Karpas-422 (cell line): ENCODE measurements at regions not wholly inside any gene's neighbourhood (a gene's known extent, or its start where the extent isn't known, plus 50 kb on each side); places are given as distances from the start of the nearest gene placed in this dataset.

Source experiments
- DNase-seq: peaks from one replicate; pipeline ENCODE4 v3.0.0-alpha.2; 2015
- H2AFZ ChIP-seq: fragments of 200-600 bp; sonication (generic); 2 replicates; pipeline ENCODE4 v1.6.1; 2014; ENCODE audit warnings: antibody characterized with exemption, low read length, mixed read lengths
- H3K27ac ChIP-seq: fragments of 200-600 bp; sonication (generic); 2 replicates; pipeline ENCODE4 v1.5.1; 2014; ENCODE audit warnings: mild to moderate bottlenecking, low read length, moderate library complexity
- H3K27me3 ChIP-seq: fragments of 200-600 bp; sonication (generic); 2 replicates; pipeline ENCODE4 v1.6.1; 2014; ENCODE audit warnings: low read length, mixed read lengths
- H3K36me3 ChIP-seq: fragments of 200-600 bp; sonication (generic); 2 replicates; pipeline ENCODE4 v1.6.1; 2014; ENCODE audit warnings: low read length, mixed read lengths; ENCODE audit not compliant: insufficient read depth
- H3K4me1 ChIP-seq: fragments of 200-600 bp; sonication (generic); 2 replicates; pipeline ENCODE4 v1.6.1; 2014; ENCODE audit warnings: mild to moderate bottlenecking, low read length, mixed read lengths
- H3K4me2 ChIP-seq: fragments of 200-600 bp; sonication (generic); 2 replicates; pipeline ENCODE4 v1.6.1; 2014; ENCODE audit warnings: low read length, low read depth, mild to moderate bottlenecking; ENCODE audit not compliant: poor library complexity, severe bottlenecking
- H3K4me3 ChIP-seq: fragments of 200-600 bp; sonication (generic); 2 replicates; pipeline ENCODE4 v1.5.1; 2014; ENCODE audit warnings: mild to moderate bottlenecking, antibody characterized with exemption, low read length, mixed read lengths
- H3K79me2 ChIP-seq: fragments of 200-600 bp; sonication (generic); 2 replicates; pipeline ENCODE4 v1.6.1; 2014; ENCODE audit warnings: mild to moderate bottlenecking, low read length, mixed read lengths
- H3K9ac ChIP-seq: fragments of 200-600 bp; sonication (generic); 2 replicates; pipeline ENCODE4 v1.6.0; 2014; ENCODE audit warnings: low read length
- H3K9me2 ChIP-seq: fragments of 200-600 bp; sonication (generic), shearing (Covaris generic); replicated peaks from 2 replicates; pipeline ENCODE4 v1.6.0; 2014; ENCODE audit warnings: mild to moderate bottlenecking, low read length, moderate library complexity; ENCODE audit not compliant: insufficient read depth
- H3K9me3 ChIP-seq: fragments of 300-700, 200-600 bp; sonication (generic); 2 replicates; pipeline ENCODE4 v1.6.1; 2014; ENCODE audit warnings: low read length, mixed read lengths
- H4K20me1 ChIP-seq: fragments of 200-600 bp; sonication (generic); 2 replicates; pipeline ENCODE4 v1.6.1; 2014; ENCODE audit warnings: mild to moderate bottlenecking, antibody characterized with exemption, low read length, low read depth; ENCODE audit not compliant: insufficient read depth

DNA sequence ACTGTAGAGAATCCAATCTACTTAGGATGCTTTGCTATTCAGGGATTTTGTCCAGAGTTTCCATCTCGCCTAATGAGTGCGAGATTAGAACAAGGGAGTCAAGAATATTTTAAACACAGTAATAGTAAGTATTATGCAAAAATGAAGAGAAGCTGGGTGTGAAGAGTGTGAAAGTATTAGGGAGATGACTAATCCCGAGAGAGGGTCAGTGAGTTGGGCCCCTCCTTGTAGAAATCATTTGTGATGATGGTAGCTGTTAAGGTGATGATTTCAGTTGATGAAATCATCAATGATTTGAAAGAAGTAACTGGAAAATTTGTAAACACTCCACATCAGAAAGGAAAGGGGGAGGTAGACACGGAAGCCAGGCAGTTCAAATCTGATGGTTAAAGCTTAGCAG lies 478.9 kb upstream of the MGAT4C start:
- no peak overlapping the region for H3K4me3 ChIP-seq
- H4K20me1 ChIP-seq, result no peaks in the 10 kb centered on the region
- H3K9me3 ChIP-seq, result peaks cover 14% of the 10 kb centered on the region
- no peaks in the 10 kb centered on the region for H3K36me3 ChIP-seq
- H3K27ac ChIP-seq, result no peak overlapping the region
- no peaks in the 10 kb centered on the region for H3K27me3 ChIP-seq
- no peaks in the 10 kb centered on the region for H3K9me2 ChIP-seq
- no peaks in the 10 kb centered on the region for H3K79me2 ChIP-seq
- no peak overlapping the region for H2AFZ ChIP-seq
- no peak overlapping the region for H3K4me2 ChIP-seq
- DNase-seq, result no peak
- no peaks in the 10 kb centered on the region for H3K4me1 ChIP-seq
- H3K9ac ChIP-seq, result no peak overlapping the region

DNA sequence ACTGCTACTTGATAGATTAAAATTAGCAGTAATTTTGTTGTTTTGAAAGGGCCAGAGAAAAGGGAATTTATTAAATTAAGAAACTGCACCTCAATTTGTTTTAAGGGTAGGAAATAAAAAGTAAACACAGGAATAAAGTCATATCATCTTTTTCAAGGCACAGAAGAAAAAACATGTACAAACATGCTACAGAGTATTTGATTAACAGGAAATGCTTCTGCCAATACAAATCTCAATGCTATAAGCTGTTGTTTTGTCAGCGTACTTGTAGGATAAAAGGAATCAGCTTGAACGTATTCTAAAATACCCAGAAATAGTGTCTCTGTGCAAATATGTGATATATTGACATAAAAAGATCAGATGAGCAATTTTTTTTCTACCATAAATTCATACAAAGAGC lies 474.0 kb upstream of the MGAT4C start:
- H3K4me1 ChIP-seq, result no peaks in the 10 kb centered on the region
- no peaks in the 10 kb centered on the region for H3K79me2 ChIP-seq
- no peak overlapping the region for H3K9ac ChIP-seq
- H3K27me3 ChIP-seq, result no peaks in the 10 kb centered on the region
- H3K36me3 ChIP-seq, result no peaks in the 10 kb centered on the region
- no peaks in the 10 kb centered on the region for H4K20me1 ChIP-seq
- no peak overlapping the region for H2AFZ ChIP-seq
- H3K9me3 ChIP-seq, result peaks cover 18% of the 10 kb centered on the region
- DNase-seq, result no peak
- H3K9me2 ChIP-seq, result no peaks in the 10 kb centered on the region
- no peak overlapping the region for H3K27ac ChIP-seq
- H3K4me2 ChIP-seq, result no peak overlapping the region
- H3K4me3 ChIP-seq, result no peak overlapping the region

DNA sequence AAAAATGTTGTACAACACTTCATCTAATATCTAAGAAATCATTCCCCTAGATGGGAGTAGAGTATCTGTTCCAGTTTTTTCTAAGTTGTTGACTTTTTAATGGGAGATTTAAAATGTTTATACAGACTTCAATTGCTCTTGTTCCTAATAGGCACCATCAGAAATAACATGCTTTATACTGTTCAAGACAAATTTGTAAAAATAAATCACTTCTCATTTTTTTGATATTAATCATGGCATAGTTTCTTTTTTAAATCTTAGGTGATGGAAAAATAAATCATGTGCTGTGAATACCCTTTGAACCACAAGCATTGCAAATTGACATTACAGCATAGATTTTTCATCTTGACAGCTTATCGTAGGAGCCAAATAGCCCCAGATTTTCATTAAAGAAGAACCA lies 473.5 kb upstream of the MGAT4C start:
- Histone ChIP-seq H3K9me2 (no peaks in the 10 kb centered on the region), H3K36me3 (no peaks in the 10 kb centered on the region), H2AFZ (no peak overlapping the region), H3K4me3 (no peak overlapping the region), H4K20me1 (no peaks in the 10 kb centered on the region), H3K79me2 (no peaks in the 10 kb centered on the region), H3K4me1 (no peaks in the 10 kb centered on the region), H3K4me2 (no peak overlapping the region), H3K27me3 (no peaks in the 10 kb centered on the region), H3K9ac (no peak overlapping the region), H3K27ac (no peak overlapping the region), H3K9me3 (peaks cover 18% of the 10 kb centered on the region)
- no peak for DNase-seq

DNA sequence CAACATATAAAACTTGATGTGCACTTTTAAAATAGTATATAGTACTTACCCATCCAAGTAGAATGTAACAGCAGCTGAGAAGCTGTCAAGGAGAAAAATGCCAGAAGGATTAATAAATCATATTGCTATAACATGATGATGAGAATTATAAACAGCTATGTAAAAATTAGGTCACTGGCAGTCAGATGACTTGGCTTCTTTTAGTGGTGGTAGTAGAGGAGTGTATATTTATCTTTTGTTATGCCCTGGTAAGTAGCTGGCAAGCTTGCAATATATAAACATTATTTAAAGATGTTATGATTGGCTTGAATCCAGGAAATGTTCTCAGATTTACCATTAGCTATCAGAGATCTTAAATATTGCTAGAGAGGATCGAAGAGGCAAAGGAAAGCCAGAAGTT lies 471.0 kb upstream of the MGAT4C start:
- Histone ChIP-seq H3K9me3 (peaks cover 13% of the 10 kb centered on the region), H3K4me3 (no peak overlapping the region), H3K27me3 (no peaks in the 10 kb centered on the region), H4K20me1 (no peaks in the 10 kb centered on the region), H3K4me2 (no peak overlapping the region), H3K9ac (no peak overlapping the region), H3K27ac (no peak overlapping the region), H3K4me1 (no peaks in the 10 kb centered on the region), H2AFZ (no peak overlapping the region), H3K79me2 (no peaks in the 10 kb centered on the region), H3K36me3 (no peaks in the 10 kb centered on the region), H3K9me2 (no peaks in the 10 kb centered on the region)
- DNase-seq, result no peak

DNA sequence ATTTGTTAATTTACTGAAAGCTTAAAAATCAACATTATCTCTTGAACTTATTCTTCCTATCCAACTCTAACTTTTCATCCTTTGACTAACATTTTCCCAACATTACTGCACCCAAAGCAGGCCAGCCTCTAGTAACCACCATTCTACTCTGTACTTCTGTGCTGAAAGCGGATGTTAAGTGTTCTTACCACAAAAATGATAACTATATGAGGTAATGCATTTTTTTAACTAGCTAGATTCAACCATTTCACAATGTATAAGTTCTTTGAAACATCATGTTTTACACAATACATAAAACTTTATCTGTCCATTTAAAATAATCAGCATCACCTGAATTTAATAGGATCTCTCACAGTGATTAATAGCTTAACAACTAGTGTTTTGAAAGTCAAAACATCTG lies 468.5 kb upstream of the MGAT4C start:
- Histone ChIP-seq H3K79me2 (no peaks in the 10 kb centered on the region), H3K4me2 (no peak overlapping the region), H3K36me3 (no peaks in the 10 kb centered on the region), H3K9ac (no peak overlapping the region), H3K4me1 (no peaks in the 10 kb centered on the region), H3K9me3 (peaks cover 8% of the 10 kb centered on the region; the same call in 1 of the 2 replicates), H4K20me1 (no peaks in the 10 kb centered on the region), H2AFZ (no peak overlapping the region), H3K9me2 (no peaks in the 10 kb centered on the region), H3K27ac (no peak overlapping the region), H3K27me3 (no peaks in the 10 kb centered on the region), H3K4me3 (no peak overlapping the region)
- DNase-seq, result no peak

DNA sequence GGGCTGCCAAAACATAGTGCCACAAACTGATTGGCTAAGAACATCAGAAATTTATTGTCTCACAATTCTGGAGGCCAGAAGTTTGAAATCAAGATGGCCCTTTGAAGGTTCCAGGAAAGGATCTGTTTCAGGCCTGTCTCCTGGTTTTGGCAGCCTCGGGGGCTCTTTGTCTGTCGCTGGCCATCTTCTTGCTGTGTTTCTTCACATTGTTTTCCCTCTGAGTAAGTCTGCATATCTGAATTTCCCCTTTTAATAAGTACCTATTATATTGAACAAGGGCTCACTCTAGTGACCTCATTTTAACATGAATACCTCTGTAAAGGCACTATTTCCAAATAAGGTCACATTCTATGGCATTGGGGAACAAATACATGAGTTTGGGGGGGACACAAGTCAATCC lies 467.1 kb upstream of the MGAT4C start:
- no peaks in the 10 kb centered on the region for H3K36me3 ChIP-seq
- no peak for DNase-seq
- no peak overlapping the region for H3K4me2 ChIP-seq
- H3K4me3 ChIP-seq, result no peak overlapping the region
- no peaks in the 10 kb centered on the region for H3K4me1 ChIP-seq
- no peaks in the 10 kb centered on the region for H3K9me2 ChIP-seq
- no peaks in the 10 kb centered on the region for H4K20me1 ChIP-seq
- H3K27me3 ChIP-seq, result no peaks in the 10 kb centered on the region
- H3K9me3 ChIP-seq, result peaks cover 15% of the 10 kb centered on the region
- no peak overlapping the region for H3K27ac ChIP-seq
- no peak overlapping the region for H2AFZ ChIP-seq
- no peaks in the 10 kb centered on the region for H3K79me2 ChIP-seq
- H3K9ac ChIP-seq, result no peak overlapping the region

DNA sequence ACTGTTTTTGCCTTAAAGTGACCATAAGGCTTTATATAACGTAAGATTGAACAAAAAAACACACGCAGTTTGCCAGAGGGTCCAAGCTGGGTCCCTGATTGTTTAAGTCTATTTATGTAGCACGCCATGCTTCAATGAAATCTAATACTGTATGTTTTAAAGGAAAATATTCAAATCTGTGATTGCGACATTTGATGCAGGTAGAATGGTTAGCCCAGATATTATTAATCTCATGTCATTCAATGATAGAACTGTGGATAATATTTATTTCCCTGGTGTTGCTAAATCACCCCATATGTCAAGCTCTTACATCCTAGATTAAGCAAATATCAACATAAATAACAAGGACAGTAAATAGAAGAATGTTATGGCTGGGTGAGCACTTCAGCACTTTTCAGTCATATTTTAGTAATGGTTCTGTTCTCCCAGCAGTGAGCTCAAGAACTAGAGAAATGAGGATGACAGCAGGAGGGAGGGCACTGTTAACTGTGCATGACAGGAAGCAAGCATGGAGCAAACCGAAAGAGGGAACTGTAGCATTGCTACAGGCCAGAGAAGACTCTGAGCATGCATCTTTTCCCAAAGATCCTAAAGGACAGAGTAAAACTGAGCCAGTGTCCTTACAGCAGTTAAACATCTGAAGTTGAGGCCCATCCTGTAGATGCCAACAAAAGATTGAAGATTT lies 465.7 kb upstream of the MGAT4C start:
- no peaks in the 10 kb centered on the region for H3K36me3 ChIP-seq
- no peaks in the 10 kb centered on the region for H3K79me2 ChIP-seq
- no peaks in the 10 kb centered on the region for H3K27me3 ChIP-seq
- H3K4me2 ChIP-seq, result no peak overlapping the region
- no peak overlapping the region for H3K4me3 ChIP-seq
- no peaks in the 10 kb centered on the region for H3K9me2 ChIP-seq
- H3K9ac ChIP-seq, result no peak overlapping the region
- no peak for DNase-seq
- H3K9me3 ChIP-seq, result peaks cover 11% of the 10 kb centered on the region
- no peaks in the 10 kb centered on the region for H4K20me1 ChIP-seq
- H3K4me1 ChIP-seq, result no peaks in the 10 kb centered on the region
- H3K27ac ChIP-seq, result no peak overlapping the region
- H2AFZ ChIP-seq, result no peak overlapping the region; the same call in 1 of the 2 replicates

DNA sequence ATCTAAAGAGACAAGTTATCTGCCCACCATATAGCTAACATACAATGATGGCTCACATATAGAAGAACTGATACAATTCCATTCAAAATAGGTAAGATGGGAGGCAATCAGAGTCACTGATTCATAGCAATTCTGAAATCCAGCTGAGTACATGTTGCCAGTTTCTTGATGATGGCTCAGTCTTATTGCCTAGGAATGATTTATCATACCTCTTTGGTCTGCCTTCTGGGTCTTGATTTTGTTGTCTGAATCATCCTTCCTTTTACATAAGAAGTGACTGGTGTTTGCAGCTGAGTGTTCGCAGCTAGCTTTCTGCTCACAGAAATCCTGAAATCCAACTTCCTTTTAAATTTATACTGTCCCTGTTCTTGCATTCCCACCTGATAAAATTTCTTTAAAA lies 463.2 kb upstream of the MGAT4C start:
- H3K27ac ChIP-seq, result no peak overlapping the region
- no peak overlapping the region for H3K9ac ChIP-seq
- DNase-seq, result no peak
- H3K9me2 ChIP-seq, result no peaks in the 10 kb centered on the region
- no peaks in the 10 kb centered on the region for H3K4me1 ChIP-seq
- H3K79me2 ChIP-seq, result no peaks in the 10 kb centered on the region
- no peaks in the 10 kb centered on the region for H4K20me1 ChIP-seq
- H3K4me2 ChIP-seq, result no peak overlapping the region
- H2AFZ ChIP-seq, result no peak overlapping the region
- H3K9me3 ChIP-seq, result peaks cover 14% of the 10 kb centered on the region
- H3K4me3 ChIP-seq, result no peak overlapping the region
- H3K36me3 ChIP-seq, result no peaks in the 10 kb centered on the region
- no peaks in the 10 kb centered on the region for H3K27me3 ChIP-seq

DNA sequence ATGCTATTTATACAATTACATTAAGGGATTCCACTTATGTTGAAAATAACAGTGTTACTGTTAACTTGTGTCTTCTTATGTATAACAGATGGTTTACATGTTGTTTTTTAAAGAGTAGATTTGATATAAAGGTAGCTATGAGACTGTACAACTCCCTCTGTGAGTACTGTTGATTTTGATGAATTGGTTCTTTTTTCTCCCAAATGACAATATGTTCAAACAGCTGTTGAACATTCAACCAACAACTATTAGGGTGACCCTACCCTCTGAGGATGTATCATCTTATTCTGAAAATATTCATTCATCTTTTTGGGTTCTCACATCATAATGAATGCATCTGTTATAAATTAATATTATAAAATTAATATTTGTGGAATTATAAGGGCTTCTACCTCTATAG lies 456.9 kb upstream of the MGAT4C start:
- H3K27ac ChIP-seq, result no peak overlapping the region
- no peaks in the 10 kb centered on the region for H3K4me1 ChIP-seq
- H4K20me1 ChIP-seq, result no peaks in the 10 kb centered on the region
- H3K79me2 ChIP-seq, result no peaks in the 10 kb centered on the region
- H3K9ac ChIP-seq, result no peak overlapping the region
- H3K9me3 ChIP-seq, result peaks cover 9% of the 10 kb centered on the region
- H3K27me3 ChIP-seq, result no peaks in the 10 kb centered on the region
- H3K4me2 ChIP-seq, result no peak overlapping the region
- H2AFZ ChIP-seq, result no peak overlapping the region
- H3K36me3 ChIP-seq, result no peaks in the 10 kb centered on the region
- no peak for DNase-seq
- H3K9me2 ChIP-seq, result no peaks in the 10 kb centered on the region
- H3K4me3 ChIP-seq, result no peak overlapping the region
